Neural cell (in vitro differentiated cells): ENCODE measurements at regions not wholly inside any gene's neighbourhood (a gene's known extent, or its start where the extent isn't known, plus 50 kb on each side); places are given as distances from the start of the nearest gene placed in this dataset.

Experiments
- H2AFZ ChIP-seq: fragments of 200-600, 300-800 bp; sonication (generic), shearing (Covaris generic); 2 replicates; pipeline ENCODE4 v1.6.0; 2014; ENCODE audit warnings: low read depth, mild to moderate bottlenecking, antibody characterized with exemption, low read length, moderate library complexity
- H3F3A ChIP-seq: fragments of 200-600 bp; shearing (Covaris generic); 2 replicates; pipeline ENCODE4 v1.6.1; 2016; ENCODE audit warnings: mild to moderate bottlenecking, moderate library complexity, mixed read lengths, antibody characterized with exemption, low read length; ENCODE audit not compliant: insufficient read depth, poor library complexity, severe bottlenecking
- H3K27ac ChIP-seq: fragments of 200-600, 300-800 bp; sonication (generic), shearing (Covaris generic); 2 replicates; pipeline ENCODE4 v1.5.1; 2014; ENCODE audit warnings: mild to moderate bottlenecking, low read length, moderate library complexity
- H3K27me3 ChIP-seq: fragments of 300-800, 200-600 bp; sonication (generic), shearing (Covaris generic); 2 replicates; pipeline ENCODE4 v1.6.0; 2014; ENCODE audit warnings: mild to moderate bottlenecking, low read depth, low read length, moderate library complexity; ENCODE audit not compliant: insufficient read depth
- H3K36me3 ChIP-seq: fragments of 300-800, 200-600 bp; sonication (generic), shearing (Covaris generic); 2 replicates; pipeline ENCODE4 v1.5.1; 2014; ENCODE audit warnings: mild to moderate bottlenecking, antibody characterized with exemption, low read length, moderate library complexity; ENCODE audit not compliant: insufficient read depth
- H3K4me2 ChIP-seq: fragments of 300-800, 200-600 bp; sonication (generic), shearing (Covaris generic); 2 replicates; pipeline ENCODE4 v1.6.0; 2014; ENCODE audit warnings: mild to moderate bottlenecking, low read length
- H3K4me3 ChIP-seq: fragments of 300-800, 200-600 bp; sonication (generic), shearing (Covaris generic); 2 replicates; pipeline ENCODE4 v1.5.1; 2014; ENCODE audit warnings: mild to moderate bottlenecking, low read length, moderate library complexity
- H3K79me2 ChIP-seq: fragments of 200-600 bp; shearing (Covaris generic); replicated peaks from 2 replicates; pipeline ENCODE4 v1.6.0; 2014; ENCODE audit warnings: mild to moderate bottlenecking, low read length, moderate library complexity; ENCODE audit not compliant: insufficient read depth
- H3K9ac ChIP-seq: fragments of 300-800, 200-600 bp; sonication (generic), shearing (Covaris generic); 2 replicates; pipeline ENCODE4 v1.6.1; 2016; ENCODE audit warnings: mild to moderate bottlenecking, low read length, mixed read lengths
- H3K9me2 ChIP-seq: fragments of 200-600 bp; shearing (Covaris generic); 2 replicates; pipeline ENCODE4 v1.6.1; 2016; ENCODE audit warnings: mild to moderate bottlenecking, low read length, mixed read lengths; ENCODE audit not compliant: insufficient read depth
- H3K9me3 ChIP-seq: fragments of 200-600, 300-800 bp; sonication (generic), shearing (Covaris generic); 2 replicates; pipeline ENCODE4 v1.6.1; 2016; ENCODE audit warnings: mild to moderate bottlenecking, mixed run types, low read length, moderate library complexity, mixed read lengths
- H4K20me1 ChIP-seq: fragments of 200-600 bp; shearing (Covaris generic); 2 replicates; pipeline ENCODE4 v1.6.1; 2016; ENCODE audit warnings: mild to moderate bottlenecking, mixed run types; ENCODE audit not compliant: insufficient read depth
- CTCF ChIP-seq: fragments of 450-650 bp; IDR thresholded peaks from 2 replicates; pipeline ENCODE4 v1.5.1; 2014; ENCODE audit warnings: antibody characterized with exemption, mild to moderate bottlenecking, moderate library complexity; ENCODE audit not compliant: poor library complexity, severe bottlenecking
- EP300 ChIP-seq: fragments of 450-650 bp; conservative IDR thresholded peaks from 2 replicates; pipeline ENCODE4 v1.6.1; 2014; ENCODE audit warnings: antibody characterized with exemption, mild to moderate bottlenecking, moderate library complexity; ENCODE audit not compliant: poor library complexity, severe bottlenecking
- EZH2 ChIP-seq: fragments of 200-600, 300-800 bp; shearing (Covaris generic), sonication (generic); IDR thresholded peaks from 2 replicates; pipeline ENCODE4 v1.6.1; 2014; ENCODE audit warnings: antibody characterized with exemption, low read length, borderline replicate concordance, mild to moderate bottlenecking; ENCODE audit not compliant: insufficient read depth, poor library complexity, severe bottlenecking
- MXI1 ChIP-seq: fragments of 450-650 bp; conservative IDR thresholded peaks from 2 replicates; pipeline ENCODE4 v1.6.1; 2014; ENCODE audit warnings: antibody characterized with exemption, mild to moderate bottlenecking; ENCODE audit not compliant: poor library complexity, severe bottlenecking
- POLR2AphosphoS5 ChIP-seq: IDR thresholded peaks from 2 replicates; pipeline ENCODE4 v1.6.1; 2012
- RAD21 ChIP-seq: fragments of 450-650 bp; conservative IDR thresholded peaks from 2 replicates; pipeline ENCODE4 v1.6.1; 2014; ENCODE audit warnings: antibody characterized with exemption, mild to moderate bottlenecking, moderate library complexity
- REST ChIP-seq: IDR thresholded peaks from 2 replicates; pipeline ENCODE4 v1.6.1; 2012; ENCODE audit warnings: borderline replicate concordance
- SMC3 ChIP-seq: fragments of 450-650 bp; conservative IDR thresholded peaks from 2 replicates; pipeline ENCODE4 v1.6.1; 2014; ENCODE audit warnings: antibody characterized with exemption, mild to moderate bottlenecking, moderate library complexity; ENCODE audit not compliant: poor library complexity
- TAF1 ChIP-seq: IDR thresholded peaks from 2 replicates; pipeline ENCODE4 v1.6.1; 2012; ENCODE audit warnings: low read depth

DNA sequence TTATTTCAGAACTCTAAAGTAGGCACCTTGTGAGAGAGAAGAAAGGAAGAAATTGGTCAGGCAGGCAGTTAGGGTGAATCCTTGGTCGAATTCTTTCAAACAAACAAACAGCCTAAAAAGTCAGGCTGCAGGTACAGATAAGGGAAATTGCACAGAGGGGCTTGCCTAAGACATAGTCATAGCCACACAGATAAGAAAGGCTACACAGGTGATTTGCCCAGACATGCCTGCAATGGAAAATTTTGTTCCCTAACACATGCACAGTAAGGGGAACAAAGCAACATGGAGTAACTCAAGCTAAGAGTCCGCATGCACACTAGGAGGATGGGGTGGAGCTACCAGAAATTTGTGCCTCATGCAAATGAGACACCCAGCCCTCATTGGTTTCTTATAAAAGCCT lies 91.4 kb upstream of the TUSC7 start:
- TF ChIP-seq REST (no peak), EZH2 (no peak), SMC3 (no peak), TAF1 (no peak), MXI1 (no peak), POLR2AphosphoS5 (no peak), CTCF (no peak), EP300 (no peak), RAD21 (no peak)
- Histone ChIP-seq H3K9me2 (no peaks in the 10 kb centered on the region), H3K4me2 (no peak overlapping the region), H3K4me3 (no peak overlapping the region), H3K27ac (no peak overlapping the region), H3K79me2 (no peaks in the 10 kb centered on the region), H2AFZ (no peak overlapping the region), H3K9me3 (no peaks in the 10 kb centered on the region), H3F3A (no peaks in the 10 kb centered on the region), H4K20me1 (no peaks in the 10 kb centered on the region), H3K36me3 (no peaks in the 10 kb centered on the region), H3K9ac (no peak overlapping the region), H3K27me3 (no peaks in the 10 kb centered on the region)

GRCh38 chr3:116618930-116619329 lies 90.6 kb upstream of the TUSC7 start:
- Histone ChIP-seq H2AFZ (no peak overlapping the region), H3K36me3 (no peaks in the 10 kb centered on the region), H3K27me3 (no peaks in the 10 kb centered on the region), H3F3A (no peaks in the 10 kb centered on the region), H3K9ac (no peak overlapping the region), H3K9me2 (no peaks in the 10 kb centered on the region), H4K20me1 (no peaks in the 10 kb centered on the region), H3K4me3 (no peak overlapping the region), H3K27ac (no peak overlapping the region), H3K4me2 (no peak overlapping the region), H3K79me2 (no peaks in the 10 kb centered on the region), H3K9me3 (no peaks in the 10 kb centered on the region)
- TF ChIP-seq REST, result no peak
- no peak for TF ChIP-seq EP300
